ENCODE measurements at regions not wholly inside any gene's neighbourhood (a gene's known extent, or its start where the extent isn't known, plus 50 kb on each side); places are given as distances from the start of the nearest gene placed in this dataset.

- no peak overlapping the region for H3K4me3 ChIP-seq (replicated peaks in 1 of 2; ENCODE audit: low read depth in 1 of 2, low read length in 2 of 2)
- DNase-seq (ENCODE audit: low read depth, low spot score) (no peak), ATAC-seq (no peak)
- no peaks in the 10 kb centered on the region for H3K4me1 ChIP-seq (ENCODE audit: control insufficient read depth in 1 of 2, insufficient read depth in 2 of 2, low read length in 2 of 2)
- no peaks in the 10 kb centered on the region for H3K79me2 ChIP-seq (ENCODE audit: insufficient read depth, low read length)
- H2AFZ ChIP-seq (ENCODE audit: low read depth, low read length, poor library complexity, severe bottlenecking): no peak overlapping the region
- H3K36me3 ChIP-seq (ENCODE audit: control insufficient read depth in 1 of 2, insufficient read depth in 2 of 2, low read length in 2 of 2): no peaks in the 10 kb centered on the region
- BruUV-seq (replicated peaks): no TSS peak
- intact Hi-C loops (cut with micrococcal nuclease): no loop called here
- CTCF ChIA-PET: no interaction called here
- H3K9me3 ChIP-seq (ENCODE audit: control insufficient read depth in 1 of 2, insufficient read depth in 1 of 2, low read depth in 1 of 2, low read length in 2 of 2): no peaks in the 10 kb centered on the region
- TF ChIP-seq ATF3 (IDR thresholded peaks at IDR 0.05) (no peak), EGR1 (IDR thresholded peaks at IDR 0.05; ENCODE audit: low read depth) (no peak), REST (IDR thresholded peaks at IDR 0.05; ENCODE audit: low read depth) (no peak), RAD21 (IDR thresholded peaks at IDR 0.05; ENCODE audit: low read depth) (no peak), CBX3 (IDR thresholded peaks at IDR 0.05; ENCODE audit: low read depth) (no peak)
- no peaks in the 10 kb centered on the region for H4K20me1 ChIP-seq (ENCODE audit: insufficient read depth)
- POLR2A ChIA-PET: no interaction called here
- RAD21 ChIA-PET (ENCODE audit: low non-redundant PET in 1 of 2, low total read pairs in 2 of 2, uncharacterized antibody in 2 of 2, unreplicated experiment in 2 of 2): no interaction called here
- no peaks in the 10 kb centered on the region for H3K9me2 ChIP-seq (ENCODE audit: insufficient read depth)
- H3K27me3 ChIP-seq (ENCODE audit: insufficient read depth, low read length): no peaks in the 10 kb centered on the region
- H3K9ac ChIP-seq (ENCODE audit: low read length): no peak overlapping the region
- no peak overlapping the region for H3K27ac ChIP-seq (ENCODE audit: low read depth, low read length)
- no peak overlapping the region for H3K4me2 ChIP-seq (ENCODE audit: low read length)
Observed at GRCh38 chr13:21894091-21894490, 223.2 kb downstream of the FGF9 start.

All from HCT116 (cell line).